ENCODE measurements at regions not wholly inside any gene's neighbourhood (a gene's known extent, or its start where the extent isn't known, plus 50 kb on each side); places are given as distances from the start of the nearest gene placed in this dataset.

DNA sequence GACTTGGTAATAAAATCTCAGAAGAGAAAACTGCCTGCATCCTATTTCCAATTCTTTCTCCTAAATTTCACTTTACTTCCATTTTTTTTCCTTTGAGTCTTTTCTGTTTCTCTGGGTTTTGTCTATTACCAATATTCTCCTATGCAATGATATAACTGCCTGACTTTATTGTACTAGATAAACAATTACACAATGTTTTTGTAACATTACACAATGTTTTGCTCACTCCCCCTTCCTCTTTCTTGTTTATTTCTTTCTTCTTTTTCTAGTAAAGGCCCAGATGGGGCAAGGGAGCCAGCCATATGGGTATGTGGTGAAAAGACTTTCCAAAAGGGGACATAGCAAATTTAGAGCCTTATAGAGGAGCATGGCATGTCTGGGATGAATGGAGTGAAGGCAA lies 278.7 kb upstream of the PHYHIPL start:
- Histone ChIP-seq H4K20me1 (ENCODE audit: control insufficient read depth, insufficient read depth) (no peaks in the 10 kb centered on the region), H3K4me2 (ENCODE audit: control insufficient read depth, insufficient read depth) (no peak overlapping the region), H3K79me2 (ENCODE audit: control insufficient read depth, insufficient read depth, low read length) (no peaks in the 10 kb centered on the region), H3K27ac (ENCODE audit: control insufficient read depth, insufficient read depth) (no peak overlapping the region), H3K4me3 (no peak overlapping the region), H3K27me3 (replicated peaks in 1 of 2; ENCODE audit: control insufficient read depth in 2 of 2, insufficient read depth in 2 of 2, low read length in 1 of 2) (no peaks in the 10 kb centered on the region; a peak in 1 of 4 replicates), H3K36me3 (ENCODE audit: control insufficient read depth in 2 of 2, insufficient read depth in 2 of 2, low read length in 1 of 2) (no peaks in the 10 kb centered on the region), H3K9ac (ENCODE audit: control insufficient read depth, insufficient read depth, low read length) (no peak overlapping the region), H2AFZ (ENCODE audit: control insufficient read depth, low read depth, low read length) (no peak overlapping the region), H3K4me1 (ENCODE audit: control insufficient read depth, insufficient read depth, low read length) (no peaks in the 10 kb centered on the region), H3K9me3 (replicated peaks; ENCODE audit: control insufficient read depth, insufficient read depth, low read length) (no peaks in the 10 kb centered on the region)
- ChIA-PET RAD21 (ENCODE audit: unreplicated experiment) (no interaction called here), CTCF (interaction anchor here (1.0 kb wide), 1 partner anchor 54 kb away, joined by 4 read pairs; no protein-coding TSS in a partner anchor), POLR2A (no interaction called here), SMC1A (ENCODE audit: uncharacterized antibody, unreplicated experiment) (no interaction called here)
- no peak for TF ChIP-seq NBN (IDR thresholded peaks at IDR 0.05)
- TF ChIP-seq MXI1 (IDR thresholded peaks at IDR 0.05; ENCODE audit: low read depth, low read length) = no peak
- TF ChIP-seq, protein P1, sequence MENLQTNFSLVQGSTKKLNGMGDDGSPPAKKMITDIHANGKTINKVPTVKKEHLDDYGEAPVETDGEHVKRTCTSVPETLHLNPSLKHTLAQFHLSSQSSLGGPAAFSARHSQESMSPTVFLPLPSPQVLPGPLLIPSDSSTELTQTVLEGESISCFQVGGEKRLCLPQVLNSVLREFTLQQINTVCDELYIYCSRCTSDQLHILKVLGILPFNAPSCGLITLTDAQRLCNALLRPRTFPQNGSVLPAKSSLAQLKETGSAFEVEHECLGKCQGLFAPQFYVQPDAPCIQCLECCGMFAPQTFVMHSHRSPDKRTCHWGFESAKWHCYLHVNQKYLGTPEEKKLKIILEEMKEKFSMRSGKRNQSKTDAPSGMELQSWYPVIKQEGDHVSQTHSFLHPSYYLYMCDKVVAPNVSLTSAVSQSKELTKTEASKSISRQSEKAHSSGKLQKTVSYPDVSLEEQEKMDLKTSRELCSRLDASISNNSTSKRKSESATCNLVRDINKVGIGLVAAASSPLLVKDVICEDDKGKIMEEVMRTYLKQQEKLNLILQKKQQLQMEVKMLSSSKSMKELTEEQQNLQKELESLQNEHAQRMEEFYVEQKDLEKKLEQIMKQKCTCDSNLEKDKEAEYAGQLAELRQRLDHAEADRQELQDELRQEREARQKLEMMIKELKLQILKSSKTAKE (IDR thresholded peaks at IDR 0.05; ENCODE audit: low read depth, poor library complexity, severe bottlenecking) = no peak
- TF ChIP-seq SREBF2 (IDR thresholded peaks at IDR 0.05; ENCODE audit: low read length) = no peak
- TF ChIP-seq, protein P2, sequence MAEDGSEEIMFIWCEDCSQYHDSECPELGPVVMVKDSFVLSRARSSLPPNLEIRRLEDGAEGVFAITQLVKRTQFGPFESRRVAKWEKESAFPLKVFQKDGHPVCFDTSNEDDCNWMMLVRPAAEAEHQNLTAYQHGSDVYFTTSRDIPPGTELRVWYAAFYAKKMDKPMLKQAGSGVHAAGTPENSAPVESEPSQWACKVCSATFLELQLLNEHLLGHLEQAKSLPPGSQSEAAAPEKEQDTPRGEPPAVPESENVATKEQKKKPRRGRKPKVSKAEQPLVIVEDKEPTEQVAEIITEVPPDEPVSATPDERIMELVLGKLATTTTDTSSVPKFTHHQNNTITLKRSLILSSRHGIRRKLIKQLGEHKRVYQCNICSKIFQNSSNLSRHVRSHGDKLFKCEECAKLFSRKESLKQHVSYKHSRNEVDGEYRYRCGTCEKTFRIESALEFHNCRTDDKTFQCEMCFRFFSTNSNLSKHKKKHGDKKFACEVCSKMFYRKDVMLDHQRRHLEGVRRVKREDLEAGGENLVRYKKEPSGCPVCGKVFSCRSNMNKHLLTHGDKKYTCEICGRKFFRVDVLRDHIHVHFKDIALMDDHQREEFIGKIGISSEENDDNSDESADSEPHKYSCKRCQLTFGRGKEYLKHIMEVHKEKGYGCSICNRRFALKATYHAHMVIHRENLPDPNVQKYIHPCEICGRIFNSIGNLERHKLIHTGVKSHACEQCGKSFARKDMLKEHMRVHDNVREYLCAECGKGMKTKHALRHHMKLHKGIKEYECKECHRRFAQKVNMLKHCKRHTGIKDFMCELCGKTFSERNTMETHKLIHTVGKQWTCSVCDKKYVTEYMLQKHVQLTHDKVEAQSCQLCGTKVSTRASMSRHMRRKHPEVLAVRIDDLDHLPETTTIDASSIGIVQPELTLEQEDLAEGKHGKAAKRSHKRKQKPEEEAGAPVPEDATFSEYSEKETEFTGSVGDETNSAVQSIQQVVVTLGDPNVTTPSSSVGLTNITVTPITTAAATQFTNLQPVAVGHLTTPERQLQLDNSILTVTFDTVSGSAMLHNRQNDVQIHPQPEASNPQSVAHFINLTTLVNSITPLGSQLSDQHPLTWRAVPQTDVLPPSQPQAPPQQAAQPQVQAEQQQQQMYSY (CRISPR knock-in tag; IDR thresholded peaks at IDR 0.05) = no peak
- TF ChIP-seq TARDBP (IDR thresholded peaks at IDR 0.05; ENCODE audit: borderline replicate concordance) = no peak
- TF ChIP-seq, protein P3, sequence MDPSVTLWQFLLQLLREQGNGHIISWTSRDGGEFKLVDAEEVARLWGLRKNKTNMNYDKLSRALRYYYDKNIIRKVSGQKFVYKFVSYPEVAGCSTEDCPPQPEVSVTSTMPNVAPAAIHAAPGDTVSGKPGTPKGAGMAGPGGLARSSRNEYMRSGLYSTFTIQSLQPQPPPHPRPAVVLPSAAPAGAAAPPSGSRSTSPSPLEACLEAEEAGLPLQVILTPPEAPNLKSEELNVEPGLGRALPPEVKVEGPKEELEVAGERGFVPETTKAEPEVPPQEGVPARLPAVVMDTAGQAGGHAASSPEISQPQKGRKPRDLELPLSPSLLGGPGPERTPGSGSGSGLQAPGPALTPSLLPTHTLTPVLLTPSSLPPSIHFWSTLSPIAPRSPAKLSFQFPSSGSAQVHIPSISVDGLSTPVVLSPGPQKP (IDR thresholded peaks at IDR 0.05; ENCODE audit: low read depth, low read length) = no peak
- TF ChIP-seq MYC (IDR thresholded peaks at IDR 0.05; ENCODE audit: insufficient read depth, insufficient read length, insufficient replicate concordance, low read length, severe bottlenecking) = no peak
- no peak for TF ChIP-seq NR2C2 (IDR thresholded peaks at IDR 0.05; ENCODE audit: borderline replicate concordance, control insufficient read depth, insufficient read length, low read depth)
- TF ChIP-seq HDAC2 (IDR thresholded peaks at IDR 0.05) = no peak
- ATAC-seq = no peak
- DNase-seq (ENCODE audit: low read depth, low spot score) = no peak
- in situ Hi-C loops (cut with MboI) (no loop called here), intact Hi-C loops (cut with micrococcal nuclease; ENCODE audit: unreplicated experiment) (no loop called here)
- no peak for FAIRE-seq
- no TSS peak for BruUV-seq (replicated peaks)

Measured in GM12878 (cell line).